Activated T-cell treated with anti-CD3 and anti-CD28 coated beads, Interleukin-2, amount 50 U/mL, for 48 hours (primary cell): ENCODE measurements at regions not wholly inside any gene's neighbourhood (a gene's known extent, or its start where the extent isn't known, plus 50 kb on each side); places are given as distances from the start of the nearest gene placed in this dataset.
"Not testable (repeated sequence)": the region's sequence is repeated elsewhere in the genome, so short reads cannot be mapped to it uniquely, and the experiment has no call there.

Source experiments
- DNase-seq, 2 experiments: peaks; one replicate each; pipeline ENCODE4 v3.0.0-alpha.2; 2020

DNA sequence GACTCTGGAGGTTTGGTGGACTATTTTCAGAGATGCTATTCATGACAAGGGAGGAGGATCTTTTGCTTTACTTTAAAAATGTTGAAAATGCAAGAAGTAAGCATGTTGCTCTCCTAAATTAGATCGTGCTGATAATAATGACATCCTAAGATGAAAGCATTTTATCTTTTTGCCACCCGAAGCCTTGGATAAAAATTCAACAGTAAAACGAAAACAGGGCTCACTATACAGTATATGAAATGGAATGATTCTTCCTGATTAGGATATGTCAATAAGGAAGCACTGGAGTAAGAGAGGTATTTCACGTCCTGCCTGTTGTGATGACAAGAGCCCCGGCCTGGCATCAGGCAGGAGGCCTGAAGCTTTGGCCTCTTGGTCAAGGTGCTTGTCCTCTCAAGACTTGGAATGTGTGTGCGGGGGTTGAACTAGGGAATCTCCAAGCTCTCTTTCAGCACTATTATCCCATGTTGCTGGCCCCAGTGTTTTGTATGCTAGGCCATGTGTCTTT is 306.0 kb downstream of the MTX2 start:
- DNase-seq, result no peak

GRCh38 chr2:176577054-176577453 is 307.8 kb downstream of the MTX2 start:
- no peak for DNase-seq

GRCh38 chr2:176578292-176578691 is 309.1 kb downstream of the MTX2 start:
- not testable (repeated sequence) for DNase-seq

GRCh38 chr2:176579608-176580007 is 310.4 kb downstream of the MTX2 start:
- DNase-seq, result no peak

DNA sequence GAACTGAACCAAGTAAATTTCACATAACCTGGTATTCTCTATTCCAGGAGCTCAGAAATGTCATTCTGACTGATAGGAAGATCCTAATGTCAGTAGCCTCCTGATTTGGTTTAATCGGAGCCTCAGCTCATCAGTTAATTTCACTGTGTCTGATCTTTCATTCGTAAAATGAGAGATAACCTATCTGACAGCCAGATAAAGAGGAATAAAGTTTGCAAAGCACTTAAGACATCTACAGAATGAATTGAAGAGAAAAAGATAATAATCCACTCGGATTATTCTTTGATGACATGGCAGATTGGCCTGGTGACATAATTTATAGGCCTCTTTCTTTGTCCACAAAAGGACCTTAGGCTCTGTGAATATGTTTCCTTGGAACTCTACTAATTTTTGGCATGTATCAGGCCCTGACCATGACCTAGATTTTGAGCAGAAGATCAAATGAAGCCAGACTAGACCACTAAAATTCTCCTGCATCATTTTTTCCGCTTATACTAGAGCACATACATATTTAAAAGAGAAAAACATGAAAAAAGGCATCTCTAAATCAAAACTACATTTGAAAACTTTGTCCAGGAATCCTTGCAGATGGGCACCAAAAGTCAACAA is 312.4 kb downstream of the MTX2 start:
- no peak for DNase-seq

- DNase-seq, result no peak
Observed at GRCh38 chr2:176582176-176582575, 312.9 kb downstream of the MTX2 start.

GRCh38 chr2:176582990-176583481 is 313.8 kb downstream of the MTX2 start:
- no peak for DNase-seq

DNA sequence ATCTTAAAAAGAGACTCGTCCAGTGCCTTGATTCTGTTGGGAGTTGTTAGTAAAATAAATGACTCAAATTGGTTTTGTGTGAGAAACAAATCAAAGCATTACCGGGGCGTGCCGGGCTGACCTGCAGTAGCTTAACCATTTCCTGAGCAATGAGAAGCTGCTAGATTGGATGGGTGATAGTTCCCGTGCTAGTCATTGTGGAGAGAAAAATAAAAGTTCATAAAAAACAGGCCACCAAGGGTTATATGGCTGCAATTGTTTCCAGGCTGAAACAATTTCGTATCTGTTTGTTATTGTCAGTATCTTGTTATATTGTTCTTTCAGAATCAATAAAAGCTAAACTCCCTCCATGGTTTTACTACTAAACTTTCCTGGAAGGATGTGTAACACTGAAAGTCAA is 314.4 kb downstream of the MTX2 start:
- no peak for DNase-seq

- no peak for DNase-seq
Observed at GRCh38 chr2:176584333-176584732, 315.1 kb downstream of the MTX2 start.

DNA sequence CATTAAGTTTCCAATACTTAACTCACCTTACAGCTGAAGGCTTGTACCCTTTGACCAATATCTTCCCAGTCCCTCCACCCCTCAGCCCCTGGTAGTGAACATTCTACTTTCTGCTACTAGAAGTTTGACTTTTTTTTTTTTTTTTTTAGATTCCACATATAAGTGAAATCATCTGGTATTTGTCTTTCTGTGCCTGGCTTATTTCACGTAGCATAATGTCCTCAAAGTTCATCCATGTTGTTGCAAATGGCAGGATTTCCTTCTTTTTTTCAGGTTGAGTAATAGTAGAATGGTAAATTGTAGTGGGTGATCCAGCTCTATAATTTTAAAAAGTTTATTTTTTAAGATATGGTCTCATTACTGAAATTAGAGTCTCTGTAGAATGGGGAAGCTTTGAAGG is 316.0 kb downstream of the MTX2 start:
- DNase-seq, result no peak

- no peak for DNase-seq
Observed at GRCh38 chr2:176585791-176586190, 316.5 kb downstream of the MTX2 start.

GRCh38 chr2:176589287-176589686 is 320.0 kb downstream of the MTX2 start:
- no peak for DNase-seq

DNA sequence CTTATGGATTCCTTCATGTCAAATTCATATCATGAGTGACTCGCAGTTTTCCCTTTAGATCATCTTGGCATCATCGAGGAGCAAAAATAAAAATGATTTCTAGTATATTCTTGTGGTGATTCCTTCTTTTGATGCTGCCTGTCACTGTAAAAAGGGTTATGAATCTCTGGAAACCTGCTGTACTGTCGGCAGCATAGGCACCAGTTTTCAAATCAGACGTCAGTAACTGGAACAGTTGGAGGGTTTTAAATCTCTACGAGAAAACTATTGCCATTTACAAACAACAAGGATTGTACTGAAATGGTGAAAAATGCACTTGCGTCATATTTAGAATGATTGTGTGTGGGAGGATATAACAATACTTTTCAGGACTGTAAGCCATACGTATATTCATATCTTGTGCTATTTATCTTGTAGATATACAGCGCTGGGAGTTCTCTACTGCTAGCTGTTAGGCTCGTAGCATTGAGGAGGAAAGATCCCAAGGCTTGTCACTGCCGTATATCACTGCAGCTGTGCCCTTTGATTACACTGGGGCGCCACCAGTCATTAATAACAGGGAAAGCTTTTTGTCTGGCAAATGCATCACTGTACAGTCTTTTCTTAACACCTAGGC is 320.7 kb downstream of the MTX2 start:
- DNase-seq, result no peak

- DNase-seq, result no peak
Observed at GRCh38 chr2:176592216-176592615, 323.0 kb downstream of the MTX2 start.

- no peak for DNase-seq
Observed at GRCh38 chr2:176595986-176596385, 326.7 kb downstream of the MTX2 start.

DNA sequence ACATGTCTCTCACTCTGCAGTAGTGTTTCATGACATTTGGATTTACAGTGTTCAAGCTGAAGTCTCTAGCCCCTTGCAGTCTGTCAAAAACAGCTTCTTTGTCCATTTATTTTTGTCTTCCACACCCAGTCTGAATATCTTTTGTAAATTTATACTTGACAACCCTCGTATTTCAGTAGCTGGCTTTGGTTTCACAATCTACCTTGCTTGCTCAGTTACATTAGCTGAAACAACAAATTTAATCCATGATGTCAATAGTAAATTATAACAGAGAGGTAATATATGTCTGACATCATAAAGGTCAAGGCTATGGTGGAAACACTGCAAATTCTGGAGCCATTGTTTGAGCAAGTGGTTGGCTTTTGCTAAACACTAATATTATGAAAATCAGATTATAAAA is 328.7 kb downstream of the MTX2 start:
- no peak for DNase-seq

DNA sequence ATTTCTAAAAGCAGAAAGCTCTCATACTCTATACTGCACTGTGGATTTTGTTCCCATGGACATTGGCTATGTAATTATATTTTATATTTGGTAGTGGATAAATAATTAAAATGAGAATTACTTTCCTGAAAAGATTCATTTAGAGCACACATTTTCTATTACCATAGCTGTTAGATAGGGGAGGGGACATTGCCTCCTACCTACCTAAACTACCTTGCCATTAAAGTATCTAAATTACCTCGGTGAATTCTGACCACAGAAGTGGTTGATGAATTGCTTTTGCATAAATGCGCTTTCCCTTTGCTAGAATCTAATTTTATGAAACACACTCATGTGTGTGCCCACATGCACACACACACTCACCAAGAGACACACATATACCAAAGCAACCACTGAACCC is 329.1 kb downstream of the MTX2 start:
- no peak for DNase-seq

- no peak for DNase-seq
Observed at GRCh38 chr2:176599796-176600485, 330.7 kb downstream of the MTX2 start.

DNA sequence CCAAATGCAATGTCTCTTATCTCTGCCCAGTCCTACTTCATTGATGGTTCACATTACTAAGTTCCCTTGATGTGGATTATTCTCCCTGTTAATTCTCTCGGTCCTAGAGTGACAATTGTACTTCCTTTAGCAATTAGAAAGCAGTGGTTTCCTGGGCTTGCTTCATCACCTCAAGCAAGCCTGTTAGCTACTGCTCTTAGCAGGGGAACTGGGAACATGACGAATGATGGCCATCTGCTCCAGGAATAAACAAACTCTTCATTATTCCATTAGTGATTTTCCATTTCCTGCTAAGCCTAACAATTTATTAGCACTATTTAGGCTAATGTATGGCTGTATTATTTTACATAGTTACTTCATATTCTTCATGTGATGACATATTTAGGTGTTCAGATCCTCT is 331.8 kb downstream of the MTX2 start:
- DNase-seq, result no peak

- no peak for DNase-seq
Observed at GRCh38 chr2:176612036-176612435, 342.8 kb downstream of the MTX2 start.

GRCh38 chr2:176612736-176613135 is 343.5 kb downstream of the MTX2 start:
- no peak for DNase-seq

DNA sequence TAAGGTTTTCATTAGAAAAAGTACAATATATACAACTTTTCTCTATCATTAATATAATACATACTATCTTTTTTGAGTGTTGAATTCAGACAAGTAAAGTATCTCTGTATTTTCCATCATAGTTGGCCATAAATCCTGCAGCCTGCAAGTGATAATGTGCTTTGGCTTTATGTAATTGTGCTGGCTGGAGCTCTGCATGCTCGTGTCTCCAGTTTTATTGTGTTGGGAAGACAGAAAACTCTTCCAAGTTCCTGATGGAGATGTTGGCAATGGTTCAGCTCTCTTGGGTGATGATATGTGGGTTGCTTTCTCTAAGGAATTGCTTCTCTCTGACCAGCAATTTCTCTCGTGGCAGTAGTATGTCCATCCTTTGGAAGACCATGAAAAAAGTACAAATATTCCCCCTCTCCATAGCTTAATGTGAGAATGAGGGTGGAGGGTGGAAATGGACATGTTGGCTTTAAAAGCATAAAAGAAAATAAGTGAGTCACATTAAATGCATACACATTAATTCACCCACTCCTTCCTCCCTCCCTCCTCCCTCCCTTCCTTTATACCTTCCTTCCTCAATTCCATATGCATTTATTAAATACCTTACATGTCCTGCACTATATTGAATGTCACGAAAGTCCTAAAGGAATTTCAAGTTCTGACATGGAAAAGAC is 344.2 kb downstream of the MTX2 start:
- DNase-seq, result no peak

GRCh38 chr2:176614049-176614448 is 344.8 kb downstream of the MTX2 start:
- no peak for DNase-seq

GRCh38 chr2:176614930-176615329 is 345.7 kb downstream of the MTX2 start:
- no peak for DNase-seq
